Activated CD8-positive, alpha-beta memory T cell treated with anti-CD3 and anti-CD28 coated beads, Interleukin-2, amount 10 ng/mL, durations not matched to agents 7 days and 5 days (primary cell): ENCODE measurements at regions not wholly inside any gene's neighbourhood (a gene's known extent, or its start where the extent isn't known, plus 50 kb on each side); places are given as distances from the start of the nearest gene placed in this dataset.
"Not testable (repeated sequence)": the region's sequence is repeated elsewhere in the genome, so short reads cannot be mapped to it uniquely, and the experiment has no call there.

Source experiments
- ATAC-seq: fragments of 150-1000 bp; cut with Tn5 transposase; one replicate; pipeline ENCODE4 v1.10.0; 2021; ENCODE audit warnings: moderate library complexity
- CTCF ChIA-PET: fragments of 350-600 bp; sonication (Branson Sonifier 250); formaldehyde crosslinking; loops from one replicate; lab custom pipeline; 2021; ENCODE audit warnings: antibody characterized with exemption; lab: Charles Lee
- DNase-seq: peaks from one replicate; pipeline ENCODE4 v3.0.0-alpha.2; 2020
- H3K27ac Mint-ChIP-seq: one replicate; pipeline ENCODE4 v1.8.0; 2021; ENCODE audit warnings: mild to moderate bottlenecking, mixed read lengths
- H3K27me3 Mint-ChIP-seq: one replicate; pipeline ENCODE4 v1.8.0; 2021; ENCODE audit warnings: mixed read lengths
- H3K36me3 Mint-ChIP-seq: one replicate; pipeline ENCODE4 v1.8.0; 2021; ENCODE audit warnings: mild to moderate bottlenecking, mixed read lengths
- H3K4me1 Mint-ChIP-seq: one replicate; pipeline ENCODE4 v1.8.0; 2021; ENCODE audit warnings: mixed read lengths
- H3K4me3 Mint-ChIP-seq: one replicate; pipeline ENCODE4 v1.8.0; 2021; ENCODE audit warnings: mild to moderate bottlenecking, moderate library complexity, mixed read lengths
- H3K9me3 Mint-ChIP-seq: one replicate; pipeline ENCODE4 v1.8.0; 2022; ENCODE audit warnings: low read depth, mixed read lengths

DNA sequence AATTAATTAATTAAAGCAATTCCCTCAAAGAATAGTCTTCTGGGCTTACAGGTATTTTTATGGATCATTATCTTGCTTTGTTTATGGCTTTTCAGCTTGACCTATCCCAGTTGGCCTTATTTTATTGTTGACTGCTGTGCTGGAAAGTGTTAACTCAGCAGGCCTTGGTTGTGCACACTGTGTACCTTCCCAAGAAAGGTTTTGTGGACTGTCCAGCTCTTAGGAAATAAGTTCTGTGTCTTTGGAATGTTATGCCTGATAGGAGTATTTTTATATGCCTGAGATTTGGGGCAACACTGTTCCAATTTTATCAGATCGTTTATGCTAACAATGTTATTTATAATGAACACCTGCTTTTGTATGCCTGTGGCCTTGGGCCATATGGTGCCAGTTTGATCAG is 671.9 kb upstream of the ZNF804A start:
- Mint-ChIP-seq H3K36me3 (no peaks in the 10 kb centered on the region), H3K27me3 (no peaks in the 10 kb centered on the region), H3K4me3 (no peak overlapping the region), H3K9me3 (peaks cover 10% of the 10 kb centered on the region), H3K4me1 (no peaks in the 10 kb centered on the region), H3K27ac (no peak overlapping the region)
- DNase-seq: no peak
- no peak for ATAC-seq
- CTCF ChIA-PET: no interaction called here

DNA sequence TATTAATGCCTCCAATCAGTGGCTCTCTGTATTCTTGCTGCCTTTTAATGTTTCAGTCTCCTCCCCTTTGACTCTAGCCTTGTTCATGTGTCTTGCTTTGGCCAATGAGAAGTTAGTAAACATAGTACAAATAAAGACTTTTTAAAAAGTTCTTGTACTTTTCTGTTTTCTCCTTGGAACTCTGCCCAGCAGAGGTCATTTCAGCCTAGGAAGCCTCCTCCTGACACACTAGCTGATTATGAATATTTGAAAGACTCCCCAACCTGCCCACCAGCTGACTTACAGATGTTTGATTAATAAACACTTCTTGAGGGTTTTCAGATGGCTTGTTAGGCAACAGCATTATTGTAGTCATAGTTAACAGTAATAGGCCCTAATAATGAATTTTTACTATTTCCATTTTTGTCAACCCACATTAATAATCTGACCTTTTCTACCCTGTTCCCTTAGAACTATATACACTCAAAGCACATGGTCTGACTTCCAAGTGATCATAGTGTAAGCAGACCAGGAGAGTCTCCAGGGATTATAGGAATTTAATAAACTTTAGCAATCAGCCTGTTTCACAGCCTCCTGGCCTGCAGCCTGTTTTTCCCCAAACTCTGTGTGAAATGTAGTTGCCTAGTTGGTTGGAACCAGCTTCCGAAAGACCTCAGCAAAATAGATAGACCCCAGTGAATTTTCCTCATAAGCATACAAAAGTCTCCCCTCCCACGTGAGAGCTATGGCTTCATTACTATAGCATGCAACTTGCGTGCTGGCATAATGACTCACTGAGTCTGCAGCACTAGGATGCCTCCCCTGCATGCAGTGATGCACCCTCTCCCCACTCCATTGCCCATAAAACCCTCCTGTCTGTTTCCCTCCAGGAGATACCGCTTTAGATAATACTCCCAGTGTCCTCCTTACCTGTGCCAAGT is 670.7 kb upstream of the ZNF804A start:
- no peak for DNase-seq
- H3K4me3 Mint-ChIP-seq: no peak overlapping the region
- no peak for ATAC-seq
- no peaks in the 10 kb centered on the region for H3K27me3 Mint-ChIP-seq
- H3K36me3 Mint-ChIP-seq: no peaks in the 10 kb centered on the region
- H3K27ac Mint-ChIP-seq: no peak overlapping the region
- CTCF ChIA-PET: no interaction called here
- no peaks in the 10 kb centered on the region for H3K4me1 Mint-ChIP-seq
- H3K9me3 Mint-ChIP-seq: peaks cover 7% of the 10 kb centered on the region

DNA sequence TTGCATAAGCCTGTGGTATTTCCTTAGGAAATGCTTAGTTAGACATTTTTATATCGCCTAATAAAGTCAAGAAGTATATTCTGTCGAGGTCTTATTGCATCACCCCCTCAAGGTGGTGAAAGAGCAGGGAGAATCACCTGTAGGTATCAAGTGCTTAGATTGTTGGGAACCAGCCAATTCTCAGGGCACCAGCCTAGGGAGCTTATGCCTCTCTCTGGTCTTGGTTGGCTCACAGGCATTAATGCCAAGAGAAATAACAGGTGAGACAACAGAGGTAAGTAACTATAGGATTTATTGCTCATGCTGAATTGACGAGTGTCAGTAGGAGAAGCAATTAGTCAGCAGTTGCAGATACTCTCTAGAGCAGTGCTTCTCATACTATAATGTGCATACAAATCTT is 663.3 kb upstream of the ZNF804A start:
- no peak overlapping the region for H3K27ac Mint-ChIP-seq
- H3K4me1 Mint-ChIP-seq: no peaks in the 10 kb centered on the region
- H3K27me3 Mint-ChIP-seq: no peaks in the 10 kb centered on the region
- CTCF ChIA-PET: no interaction called here
- peaks cover 13% of the 10 kb centered on the region for H3K9me3 Mint-ChIP-seq
- no peak for DNase-seq
- H3K4me3 Mint-ChIP-seq: no peak overlapping the region
- ATAC-seq: no peak
- H3K36me3 Mint-ChIP-seq: no peaks in the 10 kb centered on the region

DNA sequence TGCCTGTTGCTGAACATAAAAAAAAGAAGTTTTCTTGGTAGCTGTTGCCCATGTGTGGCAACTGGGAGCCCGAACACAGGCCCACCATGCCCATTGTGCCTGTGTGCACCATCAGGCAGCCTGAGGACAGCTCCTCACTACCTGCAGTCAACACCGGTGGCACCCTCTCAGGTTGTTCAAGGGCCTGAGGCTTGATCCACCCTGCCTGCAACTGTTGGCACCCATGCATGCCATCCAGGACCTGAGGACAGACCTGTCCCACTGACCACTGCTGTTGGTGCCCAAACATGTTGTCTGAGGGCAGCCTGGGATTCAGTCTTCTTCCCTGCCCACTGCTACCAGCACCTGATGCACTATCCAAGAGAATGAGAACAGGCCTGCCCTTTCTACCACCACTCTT is 661.1 kb upstream of the ZNF804A start:
- no peak overlapping the region for H3K4me3 Mint-ChIP-seq
- CTCF ChIA-PET: no interaction called here
- DNase-seq: no peak
- H3K9me3 Mint-ChIP-seq: peaks cover 13% of the 10 kb centered on the region
- H3K27ac Mint-ChIP-seq: no peak overlapping the region
- H3K4me1 Mint-ChIP-seq: no peaks in the 10 kb centered on the region
- no peaks in the 10 kb centered on the region for H3K36me3 Mint-ChIP-seq
- ATAC-seq: no peak
- no peaks in the 10 kb centered on the region for H3K27me3 Mint-ChIP-seq

DNA sequence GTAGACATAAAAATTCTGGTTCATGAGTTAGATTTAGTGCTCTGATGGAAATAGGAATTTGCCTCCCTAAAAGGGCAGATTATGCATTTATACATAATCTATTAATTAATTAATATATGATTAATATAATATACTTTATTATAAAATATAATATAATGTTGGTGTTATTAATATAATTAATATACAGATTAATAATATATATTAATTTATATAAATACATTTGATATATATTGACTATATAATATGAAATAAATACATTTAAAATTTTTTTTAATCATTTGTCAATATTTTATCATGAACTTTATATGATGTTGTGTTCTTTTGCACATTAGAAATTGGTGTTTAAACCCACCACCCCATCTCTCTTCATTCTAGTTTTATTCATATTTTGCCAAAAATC is 652.1 kb upstream of the ZNF804A start:
- Mint-ChIP-seq H3K36me3 (no peaks in the 10 kb centered on the region), H3K27ac (no peak overlapping the region), H3K4me3 (no peak overlapping the region), H3K9me3 (peaks cover 3% of the 10 kb centered on the region), H3K27me3 (no peaks in the 10 kb centered on the region), H3K4me1 (no peaks in the 10 kb centered on the region)
- DNase-seq: no peak
- no peak for ATAC-seq
- CTCF ChIA-PET: no interaction called here

DNA sequence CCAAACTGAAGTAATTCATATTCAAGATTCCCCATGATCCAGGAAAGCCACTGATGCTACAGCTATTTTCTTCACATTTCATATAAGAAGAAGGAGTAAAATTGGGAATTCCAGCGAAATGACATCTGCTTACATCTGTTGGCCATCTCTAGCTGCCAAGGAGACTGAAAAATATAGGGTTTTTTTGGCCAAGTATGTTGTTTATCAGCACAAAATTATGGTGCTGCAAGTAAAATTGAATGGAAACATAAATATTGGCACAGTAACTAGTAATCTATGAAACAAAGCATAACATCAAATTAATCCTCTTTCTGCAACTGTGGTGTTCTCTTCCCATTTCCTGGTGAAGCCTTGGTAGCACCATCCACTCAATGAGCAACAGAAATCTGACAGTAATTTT is 649.5 kb upstream of the ZNF804A start:
- Mint-ChIP-seq H3K4me1 (no peaks in the 10 kb centered on the region), H3K36me3 (no peaks in the 10 kb centered on the region), H3K4me3 (no peak overlapping the region), H3K27me3 (no peaks in the 10 kb centered on the region), H3K27ac (no peak overlapping the region), H3K9me3 (peaks cover 3% of the 10 kb centered on the region)
- no peak for ATAC-seq
- CTCF ChIA-PET: no interaction called here
- no peak for DNase-seq

DNA sequence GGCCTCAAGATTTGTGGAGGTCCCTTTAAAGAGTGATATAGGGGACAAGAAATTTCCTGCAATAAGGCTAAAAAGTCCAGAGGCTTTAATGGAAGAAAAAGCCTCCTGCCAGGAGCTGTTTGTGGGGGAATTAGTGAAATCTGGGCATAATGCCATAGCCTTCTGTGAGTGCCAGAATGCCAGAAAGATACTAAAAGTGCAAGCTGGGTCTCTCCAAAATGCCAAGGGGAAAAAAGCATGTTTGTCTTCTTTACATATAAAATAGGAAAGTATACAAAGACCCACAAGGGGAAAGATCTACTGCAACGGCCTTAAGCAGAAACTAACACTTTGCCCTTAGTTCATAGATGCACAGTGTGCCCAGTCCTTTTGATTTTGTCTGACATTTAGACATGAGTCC is 647.7 kb upstream of the ZNF804A start:
- Mint-ChIP-seq H3K27ac (no peak overlapping the region), H3K9me3 (peaks cover 3% of the 10 kb centered on the region), H3K4me3 (no peak overlapping the region), H3K4me1 (no peaks in the 10 kb centered on the region), H3K36me3 (no peaks in the 10 kb centered on the region), H3K27me3 (no peaks in the 10 kb centered on the region)
- ATAC-seq (no peak), DNase-seq (no peak)
- CTCF ChIA-PET: no interaction called here

DNA sequence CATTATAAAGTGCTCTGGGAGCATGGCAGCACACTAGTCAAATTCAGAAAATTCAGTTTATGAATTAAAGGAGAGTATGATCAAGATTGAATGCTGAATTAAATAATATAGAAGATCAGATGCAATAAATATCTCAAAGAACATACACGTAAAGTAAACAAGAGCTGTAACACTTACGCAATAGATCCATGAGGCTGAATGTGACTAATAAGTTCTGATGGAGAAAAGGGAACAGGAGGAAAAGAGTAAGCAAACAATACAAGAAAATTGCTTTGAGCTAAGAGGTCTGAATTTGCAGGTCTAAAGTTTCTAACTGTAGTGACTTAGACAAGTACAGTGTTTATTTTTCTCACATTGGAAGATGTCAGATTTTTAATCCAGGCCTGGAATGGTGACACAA is 646.7 kb upstream of the ZNF804A start:
- Mint-ChIP-seq H3K27ac (no peak overlapping the region), H3K27me3 (no peaks in the 10 kb centered on the region), H3K36me3 (no peaks in the 10 kb centered on the region), H3K4me1 (no peaks in the 10 kb centered on the region), H3K4me3 (no peak overlapping the region), H3K9me3 (peaks cover 2% of the 10 kb centered on the region)
- DNase-seq (no peak), ATAC-seq (no peak)
- CTCF ChIA-PET: interaction anchor here (1.3 kb wide), 1 partner anchor 9 kb away, joined by 3 read pairs; no protein-coding TSS in a partner anchor

DNA sequence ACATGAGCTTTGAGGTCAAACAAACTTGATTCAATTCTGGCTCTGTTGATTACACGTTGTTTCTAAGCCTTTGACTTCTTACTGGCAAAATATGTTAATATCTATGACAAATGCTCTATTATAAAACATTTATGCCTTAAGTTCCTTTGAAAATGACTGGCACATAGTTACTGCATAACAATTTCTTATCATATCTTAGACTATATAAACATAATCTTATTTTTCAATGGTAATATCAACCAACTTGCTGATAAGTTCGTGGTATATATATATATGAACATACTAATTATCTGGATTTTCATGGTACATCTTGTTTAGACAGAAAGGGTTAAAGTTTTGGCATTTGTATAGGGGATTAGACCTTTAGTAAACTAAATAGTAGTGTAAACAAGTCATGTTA is 645.6 kb upstream of the ZNF804A start:
- Mint-ChIP-seq H3K27me3 (no peaks in the 10 kb centered on the region), H3K9me3 (no peaks in the 10 kb centered on the region), H3K36me3 (no peaks in the 10 kb centered on the region), H3K4me1 (no peaks in the 10 kb centered on the region), H3K27ac (no peak overlapping the region), H3K4me3 (no peak overlapping the region)
- CTCF ChIA-PET: no interaction called here
- ATAC-seq: no peak
- no peak for DNase-seq

DNA sequence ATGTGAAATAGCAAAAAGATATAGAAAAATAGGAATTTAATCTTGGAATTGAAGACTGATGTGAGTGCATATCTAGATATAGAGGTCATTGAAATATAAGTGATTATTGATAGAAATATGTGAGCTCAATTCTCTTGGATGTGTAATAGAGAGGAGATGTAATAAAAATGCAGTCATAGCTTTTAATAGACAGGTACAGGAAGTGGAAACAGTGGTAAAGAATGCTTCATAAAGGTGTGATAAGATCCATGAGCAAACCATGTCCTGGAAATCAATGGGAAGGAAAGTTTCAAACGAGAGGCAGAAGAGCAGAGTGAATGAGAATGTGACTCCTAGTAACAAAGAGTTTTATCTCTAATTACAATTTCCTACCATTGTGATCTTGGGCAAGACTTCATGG is 634.7 kb upstream of the ZNF804A start:
- no peak for ATAC-seq
- no peaks in the 10 kb centered on the region for H3K9me3 Mint-ChIP-seq

DNA sequence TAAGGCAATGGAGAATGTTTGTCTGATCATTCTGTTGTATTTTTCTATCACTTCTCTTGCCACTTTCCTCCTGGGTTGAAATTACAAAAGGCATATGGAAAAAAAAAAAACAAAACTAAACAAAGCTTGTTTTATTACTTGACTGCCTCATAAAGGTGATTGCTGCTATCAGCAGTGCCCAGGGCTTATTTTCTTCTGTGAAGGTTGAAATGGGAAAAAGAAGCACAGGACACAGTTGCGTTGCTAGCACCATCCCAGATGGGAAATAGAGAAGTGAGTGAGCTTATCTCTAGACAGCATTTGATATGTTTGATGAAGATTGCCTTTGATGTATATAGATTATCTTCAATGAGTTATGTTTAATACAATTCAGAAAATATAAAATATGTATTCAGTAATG is 633.8 kb upstream of the ZNF804A start:
- Mint-ChIP-seq H3K9me3 (no peaks in the 10 kb centered on the region), H3K36me3 (no peaks in the 10 kb centered on the region), H3K4me3 (no peak overlapping the region), H3K4me1 (no peaks in the 10 kb centered on the region), H3K27ac (no peak overlapping the region), H3K27me3 (no peaks in the 10 kb centered on the region)
- no peak for ATAC-seq
- DNase-seq: no peak
- CTCF ChIA-PET: no interaction called here

More for the DNA sequence above, 634.7 kb upstream of the ZNF804A start:
- Mint-ChIP-seq H3K4me3 (no peak overlapping the region), H3K36me3 (no peaks in the 10 kb centered on the region), H3K27ac (no peak overlapping the region), H3K4me1 (no peaks in the 10 kb centered on the region), H3K27me3 (no peaks in the 10 kb centered on the region)
- no peak for DNase-seq
- CTCF ChIA-PET: no interaction called here

DNA sequence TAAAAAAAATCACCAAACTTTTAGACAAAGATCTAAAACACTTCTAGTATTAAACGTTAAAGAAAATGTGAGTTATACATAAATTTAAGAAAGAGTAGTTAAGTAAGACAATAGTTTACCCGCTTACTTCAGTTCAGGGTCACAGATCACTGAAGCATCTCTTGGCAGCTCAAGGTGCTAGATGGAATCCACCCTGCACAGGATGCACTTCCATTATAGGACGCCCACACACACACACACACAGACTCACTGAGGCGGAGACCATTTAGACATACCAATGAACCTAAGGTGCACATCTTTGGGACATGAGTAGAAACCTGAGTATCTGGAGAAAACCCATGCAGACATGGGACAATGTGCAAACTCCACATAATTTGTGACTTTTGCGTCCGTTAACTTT is 630.6 kb upstream of the ZNF804A start:
- H3K9me3 Mint-ChIP-seq: no peaks in the 10 kb centered on the region
- H3K4me1 Mint-ChIP-seq: no peaks in the 10 kb centered on the region

DNA sequence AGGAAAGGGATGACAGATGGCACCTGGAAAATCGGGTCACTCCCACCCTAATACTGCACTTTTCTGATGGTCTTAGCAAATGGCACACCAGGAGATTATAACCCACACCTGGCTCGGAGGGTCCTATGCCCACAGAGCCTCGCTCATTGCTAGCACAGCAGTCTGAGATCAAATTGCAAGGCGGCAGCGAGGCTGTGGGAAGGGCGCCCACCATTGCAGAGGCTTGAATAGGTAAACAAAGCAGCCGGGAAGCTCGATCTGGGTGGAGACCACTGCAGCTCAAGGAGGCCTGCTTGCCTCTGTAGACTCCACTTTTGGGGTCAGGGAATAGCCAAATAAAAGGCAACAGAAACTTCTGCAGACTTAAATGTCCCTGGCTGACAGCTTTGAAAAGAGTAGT is 622.7 kb upstream of the ZNF804A start:
- H3K27me3 Mint-ChIP-seq, CTCF ChIA-PET, DNase-seq, ATAC-seq, H3K27ac Mint-ChIP-seq, H3K9me3 Mint-ChIP-seq, H3K36me3 Mint-ChIP-seq, H3K4me1 Mint-ChIP-seq, H3K4me3 Mint-ChIP-seq: not testable (repeated sequence)

More for the DNA sequence above, 630.6 kb upstream of the ZNF804A start:
- DNase-seq: no peak
- H3K36me3 Mint-ChIP-seq: no peaks in the 10 kb centered on the region
- no peak for ATAC-seq
- H3K4me3 Mint-ChIP-seq: no peak overlapping the region
- CTCF ChIA-PET: no interaction called here
- H3K27ac Mint-ChIP-seq: no peak overlapping the region
- no peaks in the 10 kb centered on the region for H3K27me3 Mint-ChIP-seq

DNA sequence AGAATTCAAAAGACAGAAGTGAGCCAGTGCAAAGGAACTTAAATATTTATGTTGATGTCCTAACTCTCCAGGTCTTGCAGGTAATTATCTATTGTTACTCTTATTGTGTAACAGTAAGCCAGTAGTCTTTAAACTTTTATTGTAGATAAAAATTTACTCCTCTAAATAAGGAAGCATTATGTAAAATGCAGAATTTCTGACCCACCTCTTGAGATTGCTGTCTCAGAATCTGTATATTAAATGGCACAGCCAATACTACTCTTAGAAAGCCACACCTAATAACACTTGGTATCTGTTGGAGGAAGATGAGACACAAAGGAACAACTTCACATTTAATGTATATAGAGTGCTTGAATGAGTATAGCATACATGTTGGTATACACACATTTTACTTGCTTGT is 613.5 kb upstream of the ZNF804A start:
- DNase-seq: no peak
- Mint-ChIP-seq H3K4me1 (no peaks in the 10 kb centered on the region), H3K4me3 (no peak overlapping the region), H3K27ac (no peak overlapping the region), H3K9me3 (peaks cover 2% of the 10 kb centered on the region), H3K36me3 (no peaks in the 10 kb centered on the region), H3K27me3 (no peaks in the 10 kb centered on the region)
- no peak for ATAC-seq
- CTCF ChIA-PET: no interaction called here
